HEK293T (cell line): ENCODE measurements at regions not wholly inside any gene's neighbourhood (a gene's known extent, or its start where the extent isn't known, plus 50 kb on each side); places are given as distances from the start of the nearest gene placed in this dataset.

Source experiments
- ARNT ChIP-seq: fragments of 450-650 bp; IDR thresholded peaks from 2 replicates; pipeline ENCODE4 v1.6.1; 2017; ENCODE audit warnings: mild to moderate bottlenecking
- BHLHE40 ChIP-seq: fragments of 450-650 bp; IDR thresholded peaks from 2 replicates; pipeline ENCODE4 v1.6.1; 2016; ENCODE audit warnings: mild to moderate bottlenecking, moderate library complexity, borderline replicate concordance
- CTBP1 ChIP-seq: fragments of 450-650 bp; IDR thresholded peaks from 2 replicates; pipeline ENCODE4 v1.6.1; 2016; ENCODE audit warnings: borderline replicate concordance
- ELF4 ChIP-seq: fragments of 450-650 bp; IDR thresholded peaks from 2 replicates; pipeline ENCODE4 v1.6.1; 2017; ENCODE audit warnings: antibody characterized with exemption
- FOXA1 ChIP-seq: fragments of 450-650 bp; IDR thresholded peaks from 2 replicates; pipeline ENCODE4 v1.6.1; 2016; ENCODE audit warnings: mild to moderate bottlenecking
- FOXK2 ChIP-seq: fragments of 450-650 bp; IDR thresholded peaks from 2 replicates; pipeline ENCODE4 v1.6.1; 2016; ENCODE audit warnings: mild to moderate bottlenecking
- FOXM1 ChIP-seq: fragments of 450-650 bp; IDR thresholded peaks from 2 replicates; pipeline ENCODE4 v1.6.1; 2017; ENCODE audit warnings: mild to moderate bottlenecking, borderline replicate concordance
- L3MBTL2 ChIP-seq: fragments of 450-650 bp; conservative IDR thresholded peaks from 2 replicates; pipeline ENCODE4 v1.6.1; 2016; ENCODE audit warnings: mild to moderate bottlenecking
- NFRKB ChIP-seq: fragments of 450-650 bp; IDR thresholded peaks from 2 replicates; pipeline ENCODE4 v1.6.1; 2016; ENCODE audit warnings: mild to moderate bottlenecking, moderate library complexity
- SP1 ChIP-seq: fragments of 450-650 bp; IDR thresholded peaks from 2 replicates; pipeline ENCODE4 v1.6.1; 2017
- SUZ12 ChIP-seq: fragments of 450-650 bp; IDR thresholded peaks from 2 replicates; pipeline ENCODE4 v1.6.1; 2016; ENCODE audit warnings: mild to moderate bottlenecking
- TARDBP ChIP-seq: fragments of 450-650 bp; IDR thresholded peaks from 2 replicates; pipeline ENCODE4 v1.6.1; 2016
- ZNF384 ChIP-seq: fragments of 450-650 bp; IDR thresholded peaks from 2 replicates; pipeline ENCODE4 v1.6.1; 2016
- TF ChIP-seq, protein P1 (sequence below): fragments of 450-650 bp; IDR thresholded peaks from 2 replicates; pipeline ENCODE4 v1.6.1; 2016

DNA sequence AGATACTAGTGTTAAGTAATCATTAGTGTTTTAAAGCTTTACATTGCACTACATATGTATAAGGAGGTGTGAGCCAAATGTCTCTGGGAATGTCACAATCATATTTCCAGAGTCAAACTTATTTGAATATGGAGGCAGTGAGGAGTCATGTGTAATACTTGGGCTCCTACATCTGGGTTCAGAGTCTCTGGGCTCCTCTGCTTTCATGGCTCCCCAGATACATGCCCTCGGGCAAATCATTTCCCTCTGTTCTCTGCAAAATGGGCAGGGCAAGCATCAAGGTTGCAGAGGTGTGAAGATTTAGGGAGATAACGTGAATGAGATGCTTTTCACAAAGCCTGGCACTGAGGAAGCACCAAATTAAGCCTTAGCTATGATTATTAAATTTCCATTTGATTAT is 138.3 kb upstream of the SGK1 start:
- no peak for TF ChIP-seq NFRKB
- TF ChIP-seq SUZ12, result no peak
- TF ChIP-seq FOXK2, result no peak
- TF ChIP-seq FOXA1, result no peak
- no peak for TF ChIP-seq ELF4
- no peak for TF ChIP-seq BHLHE40
- no peak for TF ChIP-seq FOXM1
- TF ChIP-seq SP1, result no peak
- no peak for TF ChIP-seq ZNF384
- TF ChIP-seq TARDBP, result no peak
- TF ChIP-seq, protein P1, sequence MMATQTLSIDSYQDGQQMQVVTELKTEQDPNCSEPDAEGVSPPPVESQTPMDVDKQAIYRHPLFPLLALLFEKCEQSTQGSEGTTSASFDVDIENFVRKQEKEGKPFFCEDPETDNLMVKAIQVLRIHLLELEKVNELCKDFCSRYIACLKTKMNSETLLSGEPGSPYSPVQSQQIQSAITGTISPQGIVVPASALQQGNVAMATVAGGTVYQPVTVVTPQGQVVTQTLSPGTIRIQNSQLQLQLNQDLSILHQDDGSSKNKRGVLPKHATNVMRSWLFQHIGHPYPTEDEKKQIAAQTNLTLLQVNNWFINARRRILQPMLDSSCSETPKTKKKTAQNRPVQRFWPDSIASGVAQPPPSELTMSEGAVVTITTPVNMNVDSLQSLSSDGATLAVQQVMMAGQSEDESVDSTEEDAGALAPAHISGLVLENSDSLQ, result no peak
- TF ChIP-seq CTBP1, result no peak
- no peak for TF ChIP-seq L3MBTL2
- TF ChIP-seq ARNT, result no peak
